GM12873 (cell line): ENCODE measurements at regions not wholly inside any gene's neighbourhood (a gene's known extent, or its start where the extent isn't known, plus 50 kb on each side); places are given as distances from the start of the nearest gene placed in this dataset.

Source experiments
- CTCF ChIP-seq: IDR thresholded peaks from 2 replicates; pipeline ENCODE4 v1.5.1; 2012; ENCODE audit warnings: low read depth, mild to moderate bottlenecking, moderate library complexity, low read length, control low read depth; ENCODE audit not compliant: insufficient read depth; ENCODE audit errors: missing control alignments

GRCh38 chr2:129488376-129488775 lies 491.1 kb upstream of the RAB6C start:
- TF ChIP-seq CTCF, result no peak

- no peak for TF ChIP-seq CTCF
Observed at GRCh38 chr2:129490641-129491040, 488.8 kb upstream of the RAB6C start.

- TF ChIP-seq CTCF, result no peak
Observed at GRCh38 chr2:129491308-129491707, 488.2 kb upstream of the RAB6C start.

- TF ChIP-seq CTCF, result no peak
Observed at GRCh38 chr2:129492548-129492947, 486.9 kb upstream of the RAB6C start.

- TF ChIP-seq CTCF, result no peak
Observed at GRCh38 chr2:129499747-129500146, 479.7 kb upstream of the RAB6C start.

GRCh38 chr2:129502781-129503180 lies 476.7 kb upstream of the RAB6C start:
- TF ChIP-seq CTCF, result no peak

- no peak for TF ChIP-seq CTCF
Observed at GRCh38 chr2:129504646-129505045, 474.8 kb upstream of the RAB6C start.
